Mesendoderm (in vitro differentiated cells): ENCODE measurements at regions not wholly inside any gene's neighbourhood (a gene's known extent, or its start where the extent isn't known, plus 50 kb on each side); places are given as distances from the start of the nearest gene placed in this dataset.

Source experiments
- DNase-seq: peaks from one replicate; pipeline ENCODE4 v3.0.0; 2013
- H2AK5ac ChIP-seq: 2 replicates; pipeline ENCODE4 v1.6.1; 2013; ENCODE audit warnings: low read length, inconsistent platforms
- H2BK120ac ChIP-seq: 2 replicates; pipeline ENCODE4 v1.6.1; 2013; ENCODE audit warnings: low read depth, mild to moderate bottlenecking, low read length, moderate library complexity, mixed read lengths
- H2BK15ac ChIP-seq: replicated peaks from 2 replicates; pipeline ENCODE4 v1.6.1; 2013; ENCODE audit warnings: low read depth, mild to moderate bottlenecking, moderate library complexity
- H2BK5ac ChIP-seq: 2 replicates; pipeline ENCODE4 v1.6.1; 2013; ENCODE audit warnings: low read length, inconsistent platforms
- H3K18ac ChIP-seq: 2 replicates; pipeline ENCODE4 v1.6.1; 2013; ENCODE audit warnings: mild to moderate bottlenecking, low read length, mixed read lengths
- H3K23ac ChIP-seq: one replicate; pipeline ENCODE4 v1.6.1; 2013; ENCODE audit warnings: low read length
- H3K27ac ChIP-seq: 2 replicates; pipeline ENCODE4 v1.5.1; 2013; ENCODE audit warnings: low read depth, mild to moderate bottlenecking, inconsistent platforms, low read length, moderate library complexity
- H3K27me3 ChIP-seq: 2 replicates; pipeline ENCODE4 v1.6.1; 2013; ENCODE audit warnings: low read length, control low read depth, mild to moderate bottlenecking, inconsistent platforms; ENCODE audit not compliant: insufficient read depth, poor library complexity
- H3K36me3 ChIP-seq: 2 replicates; pipeline ENCODE4 v1.6.1; 2013; ENCODE audit warnings: low read length, inconsistent platforms; ENCODE audit not compliant: control insufficient read depth, insufficient read depth
- H3K4ac ChIP-seq: one replicate; pipeline ENCODE4 v1.6.1; 2013; ENCODE audit warnings: low read depth, mild to moderate bottlenecking, low read length, moderate library complexity
- H3K4me1 ChIP-seq: 2 replicates; pipeline ENCODE4 v1.6.1; 2013; ENCODE audit warnings: low read depth, low read length, inconsistent platforms; ENCODE audit not compliant: control insufficient read depth
- H3K4me2 ChIP-seq: 2 replicates; pipeline ENCODE4 v1.6.1; 2013; ENCODE audit warnings: low read length
- H3K4me3 ChIP-seq: 2 replicates; pipeline ENCODE4 v1.5.1; 2013; ENCODE audit warnings: mild to moderate bottlenecking, low read length
- H3K56ac ChIP-seq: one replicate; pipeline ENCODE4 v1.6.1; 2013; ENCODE audit warnings: low read length
- H3K79me1 ChIP-seq: 2 replicates; pipeline ENCODE4 v1.6.1; 2013; ENCODE audit warnings: low read length, inconsistent platforms
- H3K79me2 ChIP-seq: 2 replicates; pipeline ENCODE4 v1.6.1; 2013; ENCODE audit warnings: mild to moderate bottlenecking, low read length; ENCODE audit not compliant: control insufficient read depth, insufficient read depth
- H3K9ac ChIP-seq: 2 replicates; pipeline ENCODE4 v1.6.1; 2013; ENCODE audit warnings: low read length, inconsistent platforms
- H4K5ac ChIP-seq: one replicate; pipeline ENCODE4 v1.6.1; 2013; ENCODE audit warnings: low read length
- H4K8ac ChIP-seq: one replicate; pipeline ENCODE4 v1.6.1; 2013; ENCODE audit warnings: low read depth, mild to moderate bottlenecking, control low read depth, low read length, moderate library complexity
- WGBS: extraction: QIAGEN DNeasy Blood & Tissue Kit; methylation state at CpG from one replicate; pipeline ENCODE4 v1.1.7; 2013; ENCODE audit warnings: low lambda C conversion rate, missing lambda C conversion rate; ENCODE audit not compliant: insufficient coverage; ENCODE audit errors: extremely low coverage; 5-methylcytosine and 5-hydroxymethylcytosine counted together

- Histone ChIP-seq H2BK120ac (no peak overlapping the region), H2BK15ac (no peak overlapping the region), H3K79me1 (no peaks in the 10 kb centered on the region), H4K5ac (no peak overlapping the region), H3K27ac (no peak overlapping the region), H3K27me3 (no peaks in the 10 kb centered on the region), H3K9ac (no peak overlapping the region), H2BK5ac (no peak overlapping the region), H3K23ac (no peak overlapping the region), H3K4me2 (no peak overlapping the region), H3K18ac (no peak overlapping the region), H2AK5ac (no peak overlapping the region), H4K8ac (no peak overlapping the region), H3K56ac (no peak overlapping the region), H3K79me2 (no peaks in the 10 kb centered on the region), H3K36me3 (no peaks in the 10 kb centered on the region), H3K4me1 (peaks cover 2% of the 10 kb centered on the region), H3K4ac (no peak overlapping the region), H3K4me3 (no peak overlapping the region)
- DNase-seq: no peak
- no CpG with 5 or more reads among the region's 2 CpGs for WGBS
Measured at GRCh38 chr5:160931283-160931682, 79.3 kb upstream of the ATP10B start.

- Histone ChIP-seq H3K23ac (no peak overlapping the region), H3K4ac (no peak overlapping the region), H4K5ac (no peak overlapping the region), H3K79me1 (no peaks in the 10 kb centered on the region), H3K9ac (no peak overlapping the region), H2BK5ac (no peak overlapping the region), H3K4me3 (no peak overlapping the region), H3K4me1 (peaks cover 2% of the 10 kb centered on the region), H3K18ac (no peak overlapping the region), H3K4me2 (no peak overlapping the region), H4K8ac (no peak overlapping the region), H3K27me3 (no peaks in the 10 kb centered on the region), H2BK15ac (no peak overlapping the region), H2AK5ac (no peak overlapping the region), H3K36me3 (no peaks in the 10 kb centered on the region), H2BK120ac (no peak overlapping the region), H3K27ac (no peak overlapping the region), H3K56ac (no peak overlapping the region), H3K79me2 (no peaks in the 10 kb centered on the region)
- DNase-seq: peak; percentile 92
- WGBS: no CpG with 5 or more reads among the region's 1 CpG
Measured at GRCh38 chr5:160930406-160930805, 78.4 kb upstream of the ATP10B start.

- no peak overlapping the region for H2BK5ac ChIP-seq
- H3K79me2 ChIP-seq: no peaks in the 10 kb centered on the region
- no peak for DNase-seq
- no peak overlapping the region for H3K27ac ChIP-seq
- H3K36me3 ChIP-seq: no peaks in the 10 kb centered on the region
- H3K4me2 ChIP-seq: no peak overlapping the region
- no peak overlapping the region for H3K4me3 ChIP-seq
- no peak overlapping the region for H2BK15ac ChIP-seq
- H3K18ac ChIP-seq: no peak overlapping the region
- no peaks in the 10 kb centered on the region for H3K27me3 ChIP-seq
- no CpG with 5 or more reads among the region's 3 CpGs for WGBS
- H3K4me1 ChIP-seq: peaks cover 2% of the 10 kb centered on the region
- H3K79me1 ChIP-seq: no peaks in the 10 kb centered on the region
- H3K4ac ChIP-seq: no peak overlapping the region
- H3K23ac ChIP-seq: no peak overlapping the region
- no peak overlapping the region for H3K56ac ChIP-seq
- H2BK120ac ChIP-seq: no peak overlapping the region
- H4K8ac ChIP-seq: no peak overlapping the region
- H2AK5ac ChIP-seq: no peak overlapping the region
- no peak overlapping the region for H3K9ac ChIP-seq
- no peak overlapping the region for H4K5ac ChIP-seq
Measured at GRCh38 chr5:160929906-160930305, 77.9 kb upstream of the ATP10B start.

- Histone ChIP-seq H3K27ac (no peak overlapping the region), H3K9ac (no peak overlapping the region), H2BK15ac (no peak overlapping the region), H2AK5ac (no peak overlapping the region), H3K36me3 (no peaks in the 10 kb centered on the region), H3K18ac (no peak overlapping the region), H3K4me2 (no peak overlapping the region), H3K79me1 (no peaks in the 10 kb centered on the region), H3K4me1 (peaks cover 2% of the 10 kb centered on the region), H2BK5ac (no peak overlapping the region), H4K8ac (no peak overlapping the region), H3K23ac (no peak overlapping the region), H3K4ac (no peak overlapping the region), H3K27me3 (no peaks in the 10 kb centered on the region), H3K4me3 (no peak overlapping the region), H2BK120ac (no peak overlapping the region), H3K79me2 (no peaks in the 10 kb centered on the region), H3K56ac (no peak overlapping the region), H4K5ac (no peak overlapping the region)
- no CpG with 5 or more reads among the region's 2 CpGs for WGBS
- DNase-seq: no peak
Measured at GRCh38 chr5:160929360-160929759, 77.3 kb upstream of the ATP10B start.

GRCh38 chr5:160926428-160926827 is 74.4 kb upstream of the ATP10B start:
- H3K56ac ChIP-seq: no peak overlapping the region
- no peak overlapping the region for H3K27ac ChIP-seq
- H2BK5ac ChIP-seq: no peak overlapping the region
- H3K4me2 ChIP-seq: no peak overlapping the region
- H4K5ac ChIP-seq: no peak overlapping the region
- H3K79me1 ChIP-seq: no peaks in the 10 kb centered on the region
- no peak overlapping the region for H3K18ac ChIP-seq
- peaks cover 5% of the 10 kb centered on the region for H3K4me1 ChIP-seq
- no peak overlapping the region for H3K4me3 ChIP-seq
- no peak overlapping the region for H3K4ac ChIP-seq
- no peak overlapping the region for H3K23ac ChIP-seq
- H2AK5ac ChIP-seq: no peak overlapping the region
- H2BK15ac ChIP-seq: no peak overlapping the region
- no peaks in the 10 kb centered on the region for H3K27me3 ChIP-seq
- H3K79me2 ChIP-seq: no peaks in the 10 kb centered on the region
- WGBS: no CpG with 5 or more reads among the region's 6 CpGs
- H2BK120ac ChIP-seq: no peak overlapping the region
- H4K8ac ChIP-seq: no peak overlapping the region
- H3K9ac ChIP-seq: no peak overlapping the region
- no peak for DNase-seq
- no peaks in the 10 kb centered on the region for H3K36me3 ChIP-seq

- Histone ChIP-seq H3K23ac (no peak overlapping the region), H3K56ac (no peak overlapping the region)
Measured at GRCh38 chr5:160925281-160925680, 73.3 kb upstream of the ATP10B start.

More at GRCh38 chr5:160925281-160925680, 73.3 kb upstream of the ATP10B start:
- Histone ChIP-seq H4K8ac (no peak overlapping the region), H3K27ac (no peak overlapping the region), H2AK5ac (no peak overlapping the region), H3K79me1 (no peaks in the 10 kb centered on the region), H3K4me1 (peaks cover 2% of the 10 kb centered on the region), H3K4me3 (no peak overlapping the region), H2BK120ac (no peak overlapping the region), H3K4ac (no peak overlapping the region), H2BK15ac (no peak overlapping the region), H3K27me3 (no peaks in the 10 kb centered on the region), H2BK5ac (no peak overlapping the region), H4K5ac (no peak overlapping the region), H3K36me3 (no peaks in the 10 kb centered on the region), H3K79me2 (no peaks in the 10 kb centered on the region), H3K4me2 (no peak overlapping the region), H3K9ac (no peak overlapping the region), H3K18ac (no peak overlapping the region)
- no CpG with 5 or more reads among the region's 6 CpGs for WGBS
- no peak for DNase-seq
